ENCODE measurements at regions not wholly inside any gene's neighbourhood (a gene's known extent, or its start where the extent isn't known, plus 50 kb on each side); places are given as distances from the start of the nearest gene placed in this dataset.

DNA sequence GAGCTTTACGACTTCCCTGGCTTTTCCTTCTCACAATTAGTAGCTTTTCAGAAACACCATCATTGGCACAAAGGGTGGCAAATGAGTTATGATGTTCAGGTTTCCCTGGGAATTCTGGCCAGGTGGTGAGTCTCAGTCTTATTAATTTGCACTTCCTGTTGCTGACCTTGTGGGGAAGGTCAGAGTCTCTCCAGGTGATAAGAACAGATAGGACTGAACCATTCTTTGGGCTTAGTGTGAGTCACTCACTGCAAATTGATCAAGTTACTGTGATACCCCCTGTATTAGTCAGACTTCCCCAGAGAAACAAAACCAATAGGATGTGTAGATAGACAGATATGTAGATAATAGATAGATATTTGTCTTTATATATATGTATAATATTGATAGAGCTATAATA lies 53.8 kb upstream of the RANBP3L start:
- in situ Hi-C loops (cut with MboI; ENCODE audit: low sequenced_read_pairs), result no loop called here

- in situ Hi-C loops (cut with MboI; ENCODE audit: low sequenced_read_pairs), result no loop called here
These were observed 55.2 kb upstream of the RANBP3L start for GRCh38 chr5:36356915-36357314.

DNA sequence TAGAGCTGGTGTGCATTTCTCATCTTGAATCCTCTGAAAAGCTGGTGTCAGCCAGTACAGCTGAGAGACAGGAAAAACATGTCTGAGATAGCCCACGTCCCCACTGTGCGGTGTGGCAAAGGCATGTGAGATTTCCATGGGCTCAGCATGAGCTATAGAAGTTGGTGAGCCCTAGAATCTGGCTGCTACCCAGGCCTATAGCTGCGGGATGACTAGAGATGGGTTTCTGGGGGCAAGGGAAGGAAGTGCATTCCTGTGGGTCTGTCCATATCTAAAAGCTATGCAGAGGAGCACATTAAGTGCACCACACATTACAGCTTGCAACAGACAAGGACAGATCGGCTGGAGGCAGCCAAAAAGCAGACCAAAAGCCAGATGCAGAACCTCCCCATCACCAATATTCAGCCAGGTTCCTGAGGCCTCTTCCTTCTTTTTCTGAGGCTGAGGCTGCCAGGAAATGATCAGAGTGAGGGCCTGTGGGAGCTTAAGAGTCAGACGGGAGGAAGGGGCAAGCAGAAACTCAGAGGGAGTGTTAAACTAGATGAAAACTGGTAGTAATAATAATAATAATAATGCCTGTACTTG lies 55.8 kb upstream of the RANBP3L start:
- in situ Hi-C loops (cut with MboI; ENCODE audit: low sequenced_read_pairs), result no loop called here

DNA sequence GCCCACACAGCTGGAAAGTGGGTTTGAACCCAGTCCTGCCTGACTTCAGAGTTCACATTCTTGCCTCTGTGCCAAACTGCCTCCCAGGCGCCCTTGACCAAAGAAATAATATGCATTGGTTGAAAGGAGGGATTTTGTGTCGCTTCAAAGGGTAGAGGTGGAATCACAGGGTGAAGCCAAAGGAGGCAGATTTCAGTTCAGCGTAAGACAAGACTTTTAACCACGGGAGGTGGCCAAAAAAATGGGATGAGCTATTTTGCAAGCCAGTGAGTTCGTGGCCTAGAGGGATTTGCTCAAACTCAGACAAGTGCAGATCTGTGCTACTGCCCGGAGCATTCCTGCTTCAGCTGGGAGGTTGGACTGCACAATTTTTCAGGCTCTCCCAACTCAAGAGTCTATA lies 57.6 kb upstream of the RANBP3L start:
- in situ Hi-C loops (cut with MboI; ENCODE audit: low sequenced_read_pairs), result no loop called here

DNA sequence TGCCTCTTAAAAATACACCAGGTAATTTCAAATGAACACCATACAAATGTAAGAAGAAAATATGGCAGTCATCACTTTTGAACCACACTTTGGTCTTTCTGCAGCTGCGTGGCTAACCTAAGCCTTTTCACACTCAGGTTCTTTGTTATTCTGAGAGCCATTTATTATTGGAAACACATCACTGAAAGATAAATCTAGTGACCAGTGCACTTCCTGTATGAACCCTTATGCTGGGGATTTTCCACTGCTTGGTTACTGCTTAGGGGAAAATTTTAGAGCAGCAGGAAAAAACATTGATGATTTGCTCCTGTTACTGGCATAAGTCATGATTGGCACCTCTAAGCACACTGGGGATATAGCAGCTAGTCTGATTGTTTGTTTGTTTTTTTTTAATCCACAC lies 58.6 kb upstream of the RANBP3L start:
- in situ Hi-C loops (cut with MboI; ENCODE audit: low sequenced_read_pairs), result no loop called here

- in situ Hi-C loops (cut with MboI; ENCODE audit: low sequenced_read_pairs), result no loop called here
These were observed 61.4 kb upstream of the RANBP3L start for GRCh38 chr5:36363101-36363500.

GRCh38 chr5:36363744-36364143 lies 62.0 kb upstream of the RANBP3L start:
- in situ Hi-C loops (cut with MboI; ENCODE audit: low sequenced_read_pairs), result no loop called here

DNA sequence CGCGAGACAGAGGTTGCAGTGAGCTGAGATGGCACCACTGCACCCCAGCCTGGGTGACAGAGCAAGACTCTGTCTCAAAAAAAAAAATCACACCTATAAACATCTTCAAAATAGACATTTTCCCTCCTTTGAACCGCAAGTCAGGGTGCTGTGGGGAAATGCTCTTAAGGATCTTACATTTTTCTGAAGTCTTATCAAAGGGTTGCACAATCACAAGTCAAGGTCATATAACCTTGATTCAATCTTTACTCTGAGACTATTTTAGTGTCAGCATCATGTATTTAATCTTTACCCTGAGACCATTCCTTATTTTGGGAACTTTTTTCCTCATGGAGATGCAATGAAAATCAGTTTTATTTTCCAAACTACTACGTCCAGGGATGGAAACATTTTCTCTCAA lies 62.8 kb upstream of the RANBP3L start:
- in situ Hi-C loops (cut with MboI; ENCODE audit: low sequenced_read_pairs), result no loop called here

GRCh38 chr5:36365896-36366295 lies 64.2 kb upstream of the RANBP3L start:
- in situ Hi-C loops (cut with MboI; ENCODE audit: low sequenced_read_pairs), result no loop called here

- in situ Hi-C loops (cut with MboI; ENCODE audit: low sequenced_read_pairs), result no loop called here
These were observed 65.2 kb upstream of the RANBP3L start for GRCh38 chr5:36366883-36367282.

GRCh38 chr5:36367524-36367923 lies 65.8 kb upstream of the RANBP3L start:
- in situ Hi-C loops (cut with MboI; ENCODE audit: low sequenced_read_pairs), result no loop called here

GRCh38 chr5:36369219-36369690 lies 67.6 kb upstream of the RANBP3L start:
- in situ Hi-C loops (cut with MboI; ENCODE audit: low sequenced_read_pairs), result no loop called here

DNA sequence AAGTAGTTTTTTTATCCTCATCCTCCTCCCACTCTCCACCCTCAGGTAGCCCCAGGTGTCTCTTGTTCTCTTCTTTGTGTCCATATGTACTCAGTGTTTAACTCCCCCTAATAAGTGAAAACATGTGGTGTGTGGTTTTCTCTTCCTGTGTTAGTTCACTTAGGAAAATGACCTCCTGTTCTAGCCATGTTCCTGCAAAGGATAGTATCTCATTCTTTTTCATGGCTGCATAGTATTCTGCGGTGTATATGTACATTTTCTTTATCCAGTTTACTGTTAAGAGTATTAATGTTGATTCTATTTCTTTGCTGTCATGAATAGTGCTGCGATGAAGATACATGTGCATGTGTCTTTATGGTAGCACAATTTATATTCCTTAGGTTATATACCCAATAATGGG lies 68.4 kb upstream of the RANBP3L start:
- in situ Hi-C loops (cut with MboI; ENCODE audit: low sequenced_read_pairs), result no loop called here

DNA sequence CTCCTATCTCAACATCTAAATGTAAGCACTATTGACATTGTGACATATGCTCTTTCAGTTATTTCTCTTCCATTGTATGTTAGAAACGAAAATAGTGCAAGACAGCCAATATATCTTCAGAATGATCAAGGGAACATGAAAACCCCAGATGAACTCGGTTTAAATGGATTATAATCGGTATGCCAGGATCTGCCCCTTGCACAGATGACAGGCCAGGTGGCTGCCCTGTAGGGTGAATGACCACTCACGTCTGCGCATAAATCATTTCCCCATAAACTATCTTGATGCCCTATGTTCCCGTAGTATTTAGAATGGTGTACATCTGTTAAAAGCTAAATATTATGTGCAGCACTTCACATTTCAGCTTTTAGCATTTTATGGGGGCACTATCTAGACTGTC lies 69.7 kb upstream of the RANBP3L start:
- in situ Hi-C loops (cut with MboI; ENCODE audit: low sequenced_read_pairs), result no loop called here

GRCh38 chr5:36373527-36374086 lies 71.9 kb upstream of the RANBP3L start:
- in situ Hi-C loops (cut with MboI; ENCODE audit: low sequenced_read_pairs), result no loop called here

DNA sequence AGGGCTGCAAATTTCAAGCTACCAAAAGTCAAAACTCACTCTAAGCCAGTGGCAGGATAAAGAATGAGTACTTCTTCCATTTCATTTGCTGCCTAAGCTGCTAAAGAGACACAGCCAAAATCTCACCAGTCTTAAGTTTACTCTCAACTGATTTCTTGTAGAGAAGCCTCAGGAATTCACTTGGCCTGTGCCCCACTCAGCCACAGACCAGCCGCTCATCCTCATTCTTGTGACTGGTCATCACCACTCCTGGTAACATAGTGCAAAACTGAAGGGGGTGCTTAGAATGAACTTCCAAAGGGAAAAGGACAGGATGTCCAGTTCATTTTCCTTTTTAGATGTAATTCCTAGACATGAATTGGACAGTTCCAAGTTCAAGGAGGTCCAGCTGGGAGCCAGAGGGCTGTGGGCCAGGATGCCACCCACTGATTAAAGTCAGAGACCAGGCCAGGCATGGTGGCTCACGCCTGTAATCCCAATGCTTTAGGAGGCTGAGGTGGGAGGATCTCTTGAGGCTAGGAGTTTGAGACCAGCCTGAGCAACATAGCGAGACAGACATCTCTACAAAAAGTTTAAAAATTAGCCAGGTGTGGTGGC lies 72.7 kb upstream of the RANBP3L start:
- in situ Hi-C loops (cut with MboI; ENCODE audit: low sequenced_read_pairs), result no loop called here

GRCh38 chr5:36377192-36377591 lies 75.5 kb upstream of the RANBP3L start:
- in situ Hi-C loops (cut with MboI; ENCODE audit: low sequenced_read_pairs), result no loop called here

DNA sequence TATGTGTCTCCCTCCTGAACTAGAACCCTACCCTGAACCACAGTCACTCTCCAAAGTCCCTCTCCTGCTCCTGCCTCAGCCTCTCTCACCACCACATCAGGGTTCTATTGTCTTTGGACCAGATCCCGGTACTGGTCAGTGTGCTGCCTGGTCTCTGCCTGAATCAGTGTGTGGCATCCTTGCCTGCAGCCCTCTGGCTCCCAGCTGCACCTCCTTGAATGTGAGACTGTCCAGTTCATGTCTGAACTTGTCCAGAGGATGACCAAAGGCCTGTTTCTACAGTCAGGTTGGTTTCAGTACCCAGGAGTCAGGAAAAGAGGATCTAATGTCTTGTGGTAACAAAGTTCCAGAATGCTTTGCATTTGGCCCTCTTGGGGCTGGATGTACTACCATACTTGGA lies 76.8 kb upstream of the RANBP3L start:
- in situ Hi-C loops (cut with MboI; ENCODE audit: low sequenced_read_pairs), result no loop called here

GRCh38 chr5:36382890-36383289 lies 81.2 kb upstream of the RANBP3L start:
- in situ Hi-C loops (cut with MboI; ENCODE audit: low sequenced_read_pairs), result no loop called here

- in situ Hi-C loops (cut with MboI; ENCODE audit: low sequenced_read_pairs), result no loop called here
These were observed 82.2 kb upstream of the RANBP3L start for GRCh38 chr5:36383942-36384341.

GRCh38 chr5:36384845-36385244 lies 83.1 kb upstream of the RANBP3L start:
- in situ Hi-C loops (cut with MboI; ENCODE audit: low sequenced_read_pairs), result no loop called here

GRCh38 chr5:36385495-36385894 lies 83.8 kb upstream of the RANBP3L start:
- in situ Hi-C loops (cut with MboI; ENCODE audit: low sequenced_read_pairs), result no loop called here

GRCh38 chr5:36388288-36388687 lies 86.6 kb upstream of the RANBP3L start:
- in situ Hi-C loops (cut with MboI; ENCODE audit: low sequenced_read_pairs), result no loop called here

All from HL-60/S4 treated with phorbol 12-myristate 13-acetate at 8.2 ng/mL for 4 days and 3 days (cell line).